GM12865 (cell line): ENCODE measurements at regions not wholly inside any gene's neighbourhood (a gene's known extent, or its start where the extent isn't known, plus 50 kb on each side); places are given as distances from the start of the nearest gene placed in this dataset.
"Not testable (repeated sequence)": the region's sequence is repeated elsewhere in the genome, so short reads cannot be mapped to it uniquely, and the experiment has no call there.

Experiments used
- DNase-seq: peaks from one replicate; pipeline ENCODE4 v3.0.0; 2010; ENCODE audit warnings: low read depth
- H3K4me3 ChIP-seq: 2 replicates; pipeline ENCODE4 v1.5.1; 2011; ENCODE audit warnings: mild to moderate bottlenecking, low read depth, low read length, control low read depth
- TF ChIP-seq, protein P1 (sequence below): IDR thresholded peaks from 2 replicates; pipeline ENCODE4 v1.5.1; 2011; ENCODE audit warnings: low read length, control low read depth, low read depth, inconsistent platforms; ENCODE audit not compliant: insufficient read depth; ENCODE audit errors: missing control alignments

DNA sequence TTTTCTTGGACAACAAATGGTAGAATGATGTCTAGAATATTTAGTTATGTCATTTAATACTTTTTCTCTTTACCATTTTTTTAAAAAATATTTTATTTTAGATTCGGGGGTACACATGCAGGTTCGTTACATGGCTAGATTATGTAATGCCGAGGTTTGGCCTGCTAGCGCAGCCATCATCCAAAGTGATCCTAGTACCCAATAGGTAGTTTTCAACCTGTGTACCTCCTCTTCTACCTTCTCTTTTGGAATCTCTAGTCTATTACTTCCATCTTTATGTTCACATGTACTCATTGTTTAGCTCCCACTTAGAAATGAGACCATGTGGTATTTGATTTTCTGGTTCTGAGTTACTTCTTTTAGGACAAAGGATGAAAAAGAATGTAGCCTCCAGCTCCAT, 100.2 kb upstream of the TPTE start:
- DNase-seq, H3K4me3 ChIP-seq: not testable (repeated sequence)

DNA sequence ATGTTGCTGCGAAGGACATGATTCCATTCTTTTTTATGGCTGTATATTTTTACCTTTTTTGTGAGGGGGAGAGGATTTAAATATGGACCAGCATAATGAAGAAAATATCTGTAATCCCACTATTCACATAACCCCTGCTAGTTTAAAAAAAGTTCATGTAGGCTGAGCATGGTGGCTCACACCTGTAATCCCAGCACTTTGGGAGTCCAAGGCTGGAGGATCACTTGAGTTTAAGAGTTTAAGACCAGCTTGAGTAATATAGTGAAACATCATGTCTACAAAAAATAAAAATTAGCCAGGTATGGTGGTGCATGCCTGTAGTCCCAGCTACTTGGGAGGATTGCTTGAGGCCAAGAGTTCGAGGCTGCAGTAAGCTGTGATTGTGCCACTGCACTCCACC, 99.8 kb upstream of the TPTE start:
- DNase-seq, H3K4me3 ChIP-seq: not testable (repeated sequence)

DNA sequence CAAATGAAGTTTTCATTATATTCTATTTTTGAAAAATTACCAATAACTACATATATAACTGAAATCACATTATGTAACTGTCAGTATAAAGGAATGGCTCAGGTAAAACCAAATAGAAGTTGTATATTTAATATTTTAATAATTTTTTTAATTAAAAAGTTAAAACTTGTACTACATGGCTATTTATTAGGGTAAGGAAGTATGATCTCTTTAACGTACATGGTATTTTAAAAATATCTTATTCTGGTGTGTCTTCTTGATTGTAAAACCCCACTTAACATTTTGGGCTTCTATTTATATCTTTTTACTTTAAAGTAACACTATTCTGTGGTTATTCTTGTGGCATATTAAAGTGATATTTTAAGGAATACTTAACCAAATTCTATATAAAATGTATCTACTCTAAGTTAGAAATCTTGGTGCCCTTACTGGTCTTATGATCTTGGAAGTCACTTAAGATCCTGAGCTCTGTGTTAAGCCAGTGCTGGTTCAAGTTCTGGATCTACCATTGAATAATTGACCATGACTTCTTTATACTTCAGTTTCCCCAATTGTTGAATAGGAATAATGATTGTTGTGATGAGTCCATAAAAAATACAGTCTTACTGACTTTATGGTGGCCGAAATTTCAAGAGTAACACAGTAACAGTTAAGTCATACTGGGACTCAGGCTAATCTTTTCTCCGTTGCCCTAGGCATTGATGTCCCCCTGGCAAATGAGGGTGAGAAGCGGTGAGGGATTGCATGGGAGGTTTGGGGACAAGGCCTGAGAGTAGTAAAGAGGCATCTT, 97.1 kb upstream of the TPTE start:
- H3K4me3 ChIP-seq, DNase-seq: not testable (repeated sequence)
- TF ChIP-seq, protein P1, sequence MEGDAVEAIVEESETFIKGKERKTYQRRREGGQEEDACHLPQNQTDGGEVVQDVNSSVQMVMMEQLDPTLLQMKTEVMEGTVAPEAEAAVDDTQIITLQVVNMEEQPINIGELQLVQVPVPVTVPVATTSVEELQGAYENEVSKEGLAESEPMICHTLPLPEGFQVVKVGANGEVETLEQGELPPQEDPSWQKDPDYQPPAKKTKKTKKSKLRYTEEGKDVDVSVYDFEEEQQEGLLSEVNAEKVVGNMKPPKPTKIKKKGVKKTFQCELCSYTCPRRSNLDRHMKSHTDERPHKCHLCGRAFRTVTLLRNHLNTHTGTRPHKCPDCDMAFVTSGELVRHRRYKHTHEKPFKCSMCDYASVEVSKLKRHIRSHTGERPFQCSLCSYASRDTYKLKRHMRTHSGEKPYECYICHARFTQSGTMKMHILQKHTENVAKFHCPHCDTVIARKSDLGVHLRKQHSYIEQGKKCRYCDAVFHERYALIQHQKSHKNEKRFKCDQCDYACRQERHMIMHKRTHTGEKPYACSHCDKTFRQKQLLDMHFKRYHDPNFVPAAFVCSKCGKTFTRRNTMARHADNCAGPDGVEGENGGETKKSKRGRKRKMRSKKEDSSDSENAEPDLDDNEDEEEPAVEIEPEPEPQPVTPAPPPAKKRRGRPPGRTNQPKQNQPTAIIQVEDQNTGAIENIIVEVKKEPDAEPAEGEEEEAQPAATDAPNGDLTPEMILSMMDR, result peak; percentile 2

DNA sequence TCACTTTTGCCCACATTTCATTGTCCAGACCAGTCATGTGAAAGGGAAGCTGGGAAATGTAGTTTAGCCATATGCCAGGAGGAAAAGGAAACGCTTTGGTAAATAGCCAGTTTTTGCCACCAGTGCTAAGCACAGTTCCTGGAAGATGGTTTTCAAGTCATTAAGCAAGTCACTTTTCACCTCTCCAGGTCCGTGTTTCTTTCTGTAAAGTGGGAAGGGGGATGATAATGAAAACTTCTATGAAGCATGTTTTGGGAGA, 96.6 kb upstream of the TPTE start:
- not testable (repeated sequence) for H3K4me3 ChIP-seq, DNase-seq

DNA sequence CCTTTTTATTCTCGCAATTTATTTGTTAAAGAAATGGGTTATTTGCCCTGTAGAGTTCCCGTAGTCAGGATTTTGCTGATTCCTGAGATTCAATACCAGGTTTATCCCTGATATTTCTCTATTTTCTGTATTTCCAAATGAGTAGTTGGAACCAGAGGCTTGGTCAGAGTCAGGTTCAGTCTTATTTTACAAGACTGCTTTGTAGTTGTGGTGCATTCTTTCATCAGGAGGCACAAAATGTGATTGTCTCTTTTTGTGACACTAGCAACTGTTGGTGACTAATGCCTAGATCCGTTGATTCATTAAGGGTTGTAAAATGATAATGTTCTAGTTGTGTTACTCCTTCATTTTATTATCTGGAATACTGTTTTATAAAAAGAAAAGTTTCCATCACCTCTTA, 95.5 kb upstream of the TPTE start:
- DNase-seq, result no peak
- TF ChIP-seq, protein P1, result no peak
- no peak overlapping the region for H3K4me3 ChIP-seq

DNA sequence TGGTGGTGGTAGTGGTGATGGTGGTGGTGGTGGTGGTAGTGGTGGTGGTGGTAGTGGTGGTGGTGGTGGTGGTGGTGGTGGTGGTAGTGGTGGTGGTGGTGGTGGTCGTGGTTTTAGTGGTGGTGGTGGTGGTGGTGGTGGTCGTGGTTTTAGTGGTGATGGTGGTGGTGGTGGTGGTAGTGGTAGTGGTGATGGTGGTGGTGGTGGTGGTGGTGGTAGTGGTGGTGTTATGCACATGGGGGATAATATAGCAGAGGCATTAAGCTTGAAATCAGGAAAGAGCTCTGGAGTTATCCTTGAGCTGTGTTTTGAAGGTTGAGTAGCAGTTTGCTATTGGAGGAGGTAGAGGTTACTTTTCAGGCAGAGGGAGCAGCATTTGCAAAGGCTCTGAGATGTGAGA, 94.6 kb upstream of the TPTE start:
- DNase-seq, H3K4me3 ChIP-seq: not testable (repeated sequence)

DNA sequence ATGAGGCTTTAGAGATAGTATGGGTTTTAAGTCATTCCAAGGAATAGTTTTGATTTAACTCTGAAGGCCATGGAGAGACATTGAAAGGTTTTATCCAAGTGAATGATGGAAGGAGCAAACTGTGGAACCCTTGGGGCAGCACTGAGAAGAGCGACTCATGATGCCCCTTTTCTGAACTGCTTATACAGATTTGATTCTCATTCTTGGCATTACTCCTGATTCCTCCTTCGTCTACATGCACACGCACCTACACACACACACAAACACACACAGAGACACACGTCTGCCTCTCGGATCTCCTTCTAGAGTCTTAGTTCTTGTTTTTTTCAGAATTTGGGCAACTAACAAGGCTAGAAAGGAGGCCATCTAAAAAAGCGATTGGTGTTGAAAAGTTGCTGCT, 94.1 kb upstream of the TPTE start:
- not testable (repeated sequence) for DNase-seq, H3K4me3 ChIP-seq

DNA sequence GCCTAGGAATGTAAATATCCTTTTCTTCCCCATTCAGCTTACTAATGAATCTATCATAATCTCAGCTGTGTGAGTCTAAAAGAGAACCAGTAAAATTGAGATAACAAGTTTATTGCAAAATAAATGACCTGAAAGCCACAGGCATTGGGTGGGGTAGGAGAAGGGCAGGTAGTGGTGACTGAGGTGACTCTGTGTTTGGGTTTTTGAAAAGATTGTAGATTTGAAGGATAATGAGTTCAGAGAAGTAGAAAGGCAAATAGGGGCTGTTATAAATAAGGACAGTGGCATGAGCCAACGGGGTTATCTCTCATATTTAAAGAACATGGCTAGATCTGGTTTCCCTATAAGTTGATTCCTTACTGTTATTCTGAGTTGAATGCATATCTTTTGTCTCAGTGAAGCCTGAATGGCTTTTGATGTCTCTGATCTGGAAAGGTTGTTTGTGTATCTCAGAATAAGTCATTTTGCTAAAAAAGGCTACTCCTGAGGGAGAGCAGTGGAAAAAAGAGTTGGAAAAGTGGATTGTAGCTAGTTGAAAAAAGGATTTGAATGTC, 92.3 kb upstream of the TPTE start:
- DNase-seq, H3K4me3 ChIP-seq: not testable (repeated sequence)

DNA sequence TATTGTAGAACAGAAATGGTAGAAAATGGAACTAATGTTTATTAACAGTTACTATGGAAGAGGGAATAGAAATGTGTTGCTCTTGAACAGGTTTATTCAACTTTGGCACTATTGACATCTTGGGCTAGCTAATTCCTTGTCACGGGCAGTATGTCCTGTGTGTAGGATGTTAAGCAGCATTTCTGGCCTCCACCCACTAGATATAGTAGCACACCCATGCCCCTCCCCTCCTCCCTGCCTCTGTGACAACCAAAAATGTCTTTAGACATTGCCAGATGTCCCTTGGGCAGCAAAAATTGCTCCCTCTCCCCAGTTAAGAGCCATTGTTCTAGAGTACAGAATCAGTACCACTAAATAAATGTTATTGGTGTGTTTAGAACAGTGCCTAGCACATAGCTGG, 91.4 kb upstream of the TPTE start:
- no peak overlapping the region for H3K4me3 ChIP-seq
- TF ChIP-seq, protein P1, result no peak
- no peak for DNase-seq

DNA sequence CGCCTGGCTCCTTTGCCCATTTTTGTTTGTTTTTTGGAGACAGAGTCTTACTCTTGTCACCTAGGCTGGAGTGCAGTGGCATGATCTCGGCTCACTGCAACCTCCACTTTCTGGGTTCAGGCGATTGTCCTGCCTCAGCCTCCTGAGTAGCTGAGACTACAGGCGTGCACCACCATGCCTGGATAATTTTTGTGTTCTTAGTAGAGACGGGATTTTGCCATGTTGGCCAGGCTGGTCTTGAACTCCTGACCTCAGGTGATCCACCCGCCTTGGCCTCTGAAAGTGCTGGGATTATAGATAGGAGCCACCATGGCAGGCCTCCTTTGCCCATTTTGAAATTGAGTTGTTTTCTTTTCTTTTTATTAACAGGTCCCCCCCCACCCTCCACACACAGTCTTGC, 89.4 kb upstream of the TPTE start:
- not testable (repeated sequence) for DNase-seq

DNA sequence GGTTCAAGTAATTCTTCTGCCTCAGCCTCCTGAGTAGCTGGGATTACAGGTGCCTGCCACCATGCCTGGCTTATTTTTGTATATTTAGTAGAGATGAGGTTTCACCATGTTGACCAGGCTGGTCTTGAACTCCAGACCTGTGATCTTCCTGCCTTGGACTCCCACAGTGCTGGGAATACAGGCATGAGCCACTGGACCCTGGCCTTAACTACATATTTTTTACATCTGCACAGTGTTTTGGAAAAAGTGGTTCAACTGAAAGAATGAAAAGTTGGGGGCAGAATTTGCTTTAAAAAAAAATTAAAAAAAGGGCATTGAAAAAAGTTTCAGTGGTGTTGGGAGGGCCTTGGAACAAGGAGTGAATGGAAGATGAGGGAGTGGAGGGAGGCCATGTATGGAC, 88.9 kb upstream of the TPTE start:
- H3K4me3 ChIP-seq, DNase-seq: not testable (repeated sequence)

More for the DNA sequence above, 89.4 kb upstream of the TPTE start:
- not testable (repeated sequence) for H3K4me3 ChIP-seq

DNA sequence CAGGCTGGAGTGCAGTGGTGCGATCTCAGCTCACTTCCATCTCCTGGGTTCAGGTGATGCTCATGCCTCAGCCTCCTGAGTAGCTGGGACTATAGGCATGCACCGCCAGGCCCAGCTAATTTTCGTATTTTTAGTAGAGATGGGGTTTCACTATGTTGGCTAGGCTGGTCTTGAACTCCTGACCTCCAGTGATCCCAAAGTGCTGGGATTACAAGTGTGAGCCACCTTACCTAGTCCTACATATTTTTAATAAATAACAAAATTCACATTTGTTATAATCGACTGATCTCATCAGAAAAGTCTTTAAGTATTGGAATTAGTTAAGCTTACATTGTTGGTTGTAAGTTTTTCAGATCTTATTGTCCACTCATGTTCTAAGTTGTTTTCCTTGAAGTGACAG, 83.4 kb upstream of the TPTE start:
- DNase-seq, H3K4me3 ChIP-seq: not testable (repeated sequence)

DNA sequence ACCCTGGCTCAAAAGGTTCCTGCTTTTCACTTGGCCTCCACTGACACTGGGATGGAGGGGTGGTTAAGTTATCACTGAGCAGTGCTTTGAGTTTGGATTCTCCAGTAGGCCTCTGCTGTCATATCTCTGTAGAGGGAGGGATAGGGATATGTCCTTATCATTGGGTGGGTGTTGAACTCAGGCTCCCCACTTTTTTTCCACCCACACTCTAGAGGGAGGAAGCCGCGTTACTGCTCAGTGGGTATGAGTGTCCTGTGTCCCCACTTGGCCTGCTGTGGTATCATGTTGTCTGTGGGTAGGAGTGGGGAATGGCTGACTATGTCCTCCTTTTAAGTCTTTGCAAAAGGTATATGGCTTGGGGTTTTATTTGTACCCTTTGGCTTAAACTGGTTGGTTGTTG, 80.7 kb upstream of the TPTE start:
- not testable (repeated sequence) for DNase-seq, H3K4me3 ChIP-seq

DNA sequence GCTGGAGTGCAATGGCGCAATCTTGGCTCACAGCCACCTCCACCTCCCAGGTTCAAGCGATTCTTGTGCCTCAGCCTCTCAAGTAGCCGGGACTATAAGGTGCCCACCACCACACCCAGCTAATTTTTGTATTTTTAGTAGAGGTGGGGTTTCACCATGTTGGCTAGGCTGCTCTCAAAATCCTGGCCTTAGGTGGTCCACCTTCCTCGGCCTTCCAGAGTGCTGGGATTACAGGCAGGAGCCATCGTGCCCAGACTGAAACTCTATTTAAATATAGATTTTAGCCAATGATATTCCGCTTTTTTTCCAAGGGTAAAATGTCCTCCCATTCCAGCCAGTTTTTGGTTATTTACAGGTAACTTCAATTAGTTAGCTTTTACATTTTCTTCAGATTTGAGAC, 79.4 kb upstream of the TPTE start:
- DNase-seq, H3K4me3 ChIP-seq: not testable (repeated sequence)

DNA sequence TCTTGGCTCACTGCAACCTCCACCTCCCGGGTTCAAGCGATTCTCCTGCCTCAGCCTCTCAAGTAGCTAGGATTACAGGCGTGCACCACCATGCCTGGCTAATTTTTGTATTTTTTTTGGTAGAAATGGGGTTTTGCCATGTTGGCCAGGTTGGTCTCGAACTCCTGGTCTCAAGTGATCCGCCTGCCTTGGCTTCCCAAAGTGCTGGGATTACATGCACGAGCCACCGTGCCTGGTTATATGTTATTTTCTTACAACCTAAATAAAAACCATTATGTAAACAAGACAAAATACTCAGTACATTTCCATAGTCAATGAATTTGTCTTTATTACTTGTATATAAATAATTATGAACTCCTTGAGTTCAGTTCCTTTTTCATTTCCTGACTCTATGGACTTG, 75.7 kb upstream of the TPTE start:
- H3K4me3 ChIP-seq, DNase-seq: not testable (repeated sequence)

DNA sequence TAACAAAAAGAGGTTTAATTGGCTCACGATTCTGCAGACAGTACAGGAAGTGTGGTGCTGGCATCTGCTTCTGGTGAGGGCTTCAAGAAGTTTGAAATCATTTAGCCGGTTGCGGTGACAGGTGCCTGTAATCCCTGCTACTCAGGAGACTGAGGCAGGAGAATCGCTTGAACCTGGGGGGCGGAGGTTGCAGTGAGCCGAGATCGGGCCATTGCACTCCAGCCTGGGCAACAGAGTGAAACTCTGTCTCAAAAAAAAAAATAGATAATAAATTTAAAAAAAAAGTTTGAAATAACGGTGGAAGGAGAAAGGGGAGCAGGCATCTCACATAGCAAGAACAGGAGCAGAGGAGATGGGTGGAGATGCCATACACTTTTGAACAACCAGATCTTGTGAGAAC, 71.9 kb upstream of the TPTE start:
- DNase-seq, result not testable (repeated sequence)

More for the DNA sequence above, 71.9 kb upstream of the TPTE start:
- H3K4me3 ChIP-seq, result not testable (repeated sequence)
